Hepatocyte (in vitro differentiated cells): ENCODE measurements at regions not wholly inside any gene's neighbourhood (a gene's known extent, or its start where the extent isn't known, plus 50 kb on each side); places are given as distances from the start of the nearest gene placed in this dataset.

Experiments
- DNase-seq: peaks from one replicate; pipeline ENCODE4 v3.0.0-alpha.2; 2016; ENCODE audit warnings: low spot score
- H2AFZ ChIP-seq: fragments of 200-600 bp; sonication (generic); 2 replicates; pipeline ENCODE4 v1.6.0; 2016; ENCODE audit warnings: antibody characterized with exemption, mild to moderate bottlenecking
- H3K27ac ChIP-seq: fragments of 200-600 bp; sonication (generic); 2 replicates; pipeline ENCODE4 v1.5.1; 2016; ENCODE audit warnings: mild to moderate bottlenecking
- H3K27me3 ChIP-seq: fragments of 200-600 bp; sonication (generic); 2 replicates; pipeline ENCODE4 v1.6.1; 2016
- H3K36me3 ChIP-seq: fragments of 200-600 bp; sonication (generic); replicated peaks from 2 replicates; pipeline ENCODE4 v1.5.1; 2016; ENCODE audit warnings: low read depth; ENCODE audit not compliant: insufficient read depth
- H3K4me1 ChIP-seq: fragments of 200-600 bp; sonication (generic); 2 replicates; pipeline ENCODE4 v1.5.1; 2016; ENCODE audit warnings: mild to moderate bottlenecking, moderate library complexity; ENCODE audit not compliant: insufficient read depth
- H3K4me2 ChIP-seq: fragments of 200-600 bp; sonication (generic); 2 replicates; pipeline ENCODE4 v1.6.0; 2016
- H3K4me3 ChIP-seq: fragments of 200-600 bp; sonication (generic); 2 replicates; pipeline ENCODE4 v1.5.1; 2016; ENCODE audit warnings: mild to moderate bottlenecking
- H3K79me2 ChIP-seq: fragments of 200-600 bp; sonication (generic); 2 replicates; pipeline ENCODE4 v1.6.0; 2017; ENCODE audit warnings: mild to moderate bottlenecking
- H3K9me2 ChIP-seq: fragments of 200-600 bp; sonication (generic); replicated peaks from 2 replicates; pipeline ENCODE4 v1.6.0; 2017; ENCODE audit warnings: mild to moderate bottlenecking; ENCODE audit not compliant: insufficient read depth
- H3K9me3 ChIP-seq: fragments of 200-600 bp; sonication (generic); 2 replicates; pipeline ENCODE4 v1.5.1; 2016; ENCODE audit warnings: low read depth, mild to moderate bottlenecking
- H4K20me1 ChIP-seq: fragments of 200-600 bp; sonication (generic); 2 replicates; pipeline ENCODE4 v1.6.0; 2016; ENCODE audit warnings: mild to moderate bottlenecking; ENCODE audit not compliant: insufficient read depth, poor library complexity, severe bottlenecking
- CTCF ChIP-seq: fragments of 200-600 bp; sonication (generic); IDR thresholded peaks from 2 replicates; pipeline ENCODE4 v1.5.1; 2016; ENCODE audit warnings: antibody characterized with exemption, mild to moderate bottlenecking; ENCODE audit not compliant: poor library complexity
- EZH2 ChIP-seq: fragments of 200-600 bp; sonication (generic); IDR thresholded peaks from 2 replicates; pipeline ENCODE4 v1.6.1; 2016; ENCODE audit warnings: antibody characterized with exemption, mild to moderate bottlenecking, borderline replicate concordance
- EZH2phosphoT487 ChIP-seq: fragments of 200-600 bp; sonication (generic); IDR thresholded peaks from one replicate; pipeline ENCODE4 v1.6.1; 2018; ENCODE audit warnings: antibody characterized with exemption, mild to moderate bottlenecking, low read depth, moderate library complexity; ENCODE audit not compliant: unreplicated experiment, severe bottlenecking
- WGBS: methylation state at CpG from one replicate; pipeline ENCODE4 v1.1.6; 2016; ENCODE audit warnings: low lambda C conversion rate; ENCODE audit errors: missing lambda C conversion rate; 5-methylcytosine and 5-hydroxymethylcytosine counted together

GRCh38 chr3:111473550-111473949 is 68.4 kb upstream of the CD96 start:
- TF ChIP-seq EZH2 (no peak), CTCF (no peak), EZH2phosphoT487 (no peak)
- DNase-seq = no peak
- H4K20me1 ChIP-seq = no peaks in the 10 kb centered on the region
- H3K36me3 ChIP-seq = no peaks in the 10 kb centered on the region
- H2AFZ ChIP-seq = no peak overlapping the region
- no peak overlapping the region for H3K4me2 ChIP-seq
- no peaks in the 10 kb centered on the region for H3K79me2 ChIP-seq
- no peaks in the 10 kb centered on the region for H3K9me3 ChIP-seq
- H3K4me1 ChIP-seq = no peaks in the 10 kb centered on the region
- WGBS = 85% methylated on average over 2 of the region's 2 CpGs
- no peak overlapping the region for H3K4me3 ChIP-seq
- no peaks in the 10 kb centered on the region for H3K9me2 ChIP-seq
- H3K27ac ChIP-seq = no peak overlapping the region
- H3K27me3 ChIP-seq = no peaks in the 10 kb centered on the region

GRCh38 chr3:111476701-111477100 is 65.3 kb upstream of the CD96 start:
- Histone ChIP-seq H3K4me1 (no peaks in the 10 kb centered on the region), H3K4me3 (no peak overlapping the region), H4K20me1 (no peaks in the 10 kb centered on the region), H3K4me2 (no peak overlapping the region), H3K9me2 (no peaks in the 10 kb centered on the region), H3K9me3 (no peaks in the 10 kb centered on the region), H3K36me3 (no peaks in the 10 kb centered on the region), H3K79me2 (no peaks in the 10 kb centered on the region), H2AFZ (no peak overlapping the region), H3K27me3 (no peaks in the 10 kb centered on the region), H3K27ac (no peak overlapping the region)
- WGBS = 41% methylated on average over 3 of the region's 3 CpGs
- no peak for TF ChIP-seq EZH2phosphoT487
- TF ChIP-seq EZH2 = no peak
- no peak for TF ChIP-seq CTCF
- no peak for DNase-seq

- Histone ChIP-seq H2AFZ (no peak overlapping the region), H3K4me1 (peaks cover 6% of the 10 kb centered on the region), H3K9me2 (no peaks in the 10 kb centered on the region), H3K27ac (no peak overlapping the region), H3K36me3 (no peaks in the 10 kb centered on the region), H3K27me3 (no peaks in the 10 kb centered on the region), H4K20me1 (no peaks in the 10 kb centered on the region), H3K79me2 (no peaks in the 10 kb centered on the region), H3K4me3 (no peak overlapping the region), H3K9me3 (no peaks in the 10 kb centered on the region), H3K4me2 (no peak overlapping the region)
- no peak for DNase-seq
- WGBS = 100% methylated on average over 1 of the region's 1 CpG
- TF ChIP-seq CTCF = no peak
- TF ChIP-seq EZH2phosphoT487 = no peak
- TF ChIP-seq EZH2 = no peak
These were observed 61.9 kb upstream of the CD96 start for GRCh38 chr3:111480091-111480490.

- no peak for DNase-seq
- no peaks in the 10 kb centered on the region for H3K9me2 ChIP-seq
- no peak overlapping the region for H3K4me3 ChIP-seq
- H3K79me2 ChIP-seq = no peaks in the 10 kb centered on the region
- H3K4me1 ChIP-seq = peaks cover 12% of the 10 kb centered on the region
- H3K27me3 ChIP-seq = no peaks in the 10 kb centered on the region
- no peaks in the 10 kb centered on the region for H4K20me1 ChIP-seq
- H3K36me3 ChIP-seq = no peaks in the 10 kb centered on the region
- no peak overlapping the region for H3K27ac ChIP-seq
- no peak overlapping the region for H2AFZ ChIP-seq
- no peak overlapping the region for H3K4me2 ChIP-seq
- TF ChIP-seq CTCF = no peak
- no peak for TF ChIP-seq EZH2phosphoT487
- no peak for TF ChIP-seq EZH2
- no peaks in the 10 kb centered on the region for H3K9me3 ChIP-seq
These were observed 60.4 kb upstream of the CD96 start for GRCh38 chr3:111481551-111481950.
